GM19372 (cell line): ENCODE measurements at regions not wholly inside any gene's neighbourhood (a gene's known extent, or its start where the extent isn't known, plus 50 kb on each side); places are given as distances from the start of the nearest gene placed in this dataset.

Experiments
- ATAC-seq: cut with Tn5 transposase; IDR thresholded peaks from one replicate; pipeline ENCODE4 v1.9.1; 2021; ENCODE audit warnings: mild to moderate bottlenecking, low read depth, moderate library complexity; ENCODE audit not compliant: unreplicated experiment

- ATAC-seq, result no peak
These were observed 72.1 kb upstream of the BRINP1 start for GRCh38 chr9:119441338-119441737.

DNA sequence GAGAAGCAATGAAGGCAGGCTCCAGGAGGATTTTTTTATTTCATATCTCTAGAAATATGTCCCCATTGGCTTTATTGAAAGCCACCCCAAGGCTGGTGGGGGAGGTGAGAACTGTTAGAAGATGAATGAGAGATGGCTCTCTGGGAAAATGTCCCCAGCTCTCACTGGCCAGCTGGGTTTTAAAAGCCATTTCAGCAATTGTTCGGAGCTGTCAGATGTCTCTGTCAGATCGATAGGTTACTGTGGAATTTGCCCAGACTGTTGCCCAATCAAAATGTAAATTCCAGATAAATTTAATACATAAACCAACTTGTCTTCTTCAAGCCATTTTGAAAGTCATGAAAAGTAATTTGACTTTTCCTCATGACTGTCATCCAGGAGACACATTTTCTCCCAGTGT, 67.0 kb upstream of the BRINP1 start:
- ATAC-seq, result no peak

GRCh38 chr9:119435076-119435475, 65.8 kb upstream of the BRINP1 start:
- no peak for ATAC-seq

- no peak for ATAC-seq
These were observed 63.2 kb upstream of the BRINP1 start for GRCh38 chr9:119432428-119432827.

DNA sequence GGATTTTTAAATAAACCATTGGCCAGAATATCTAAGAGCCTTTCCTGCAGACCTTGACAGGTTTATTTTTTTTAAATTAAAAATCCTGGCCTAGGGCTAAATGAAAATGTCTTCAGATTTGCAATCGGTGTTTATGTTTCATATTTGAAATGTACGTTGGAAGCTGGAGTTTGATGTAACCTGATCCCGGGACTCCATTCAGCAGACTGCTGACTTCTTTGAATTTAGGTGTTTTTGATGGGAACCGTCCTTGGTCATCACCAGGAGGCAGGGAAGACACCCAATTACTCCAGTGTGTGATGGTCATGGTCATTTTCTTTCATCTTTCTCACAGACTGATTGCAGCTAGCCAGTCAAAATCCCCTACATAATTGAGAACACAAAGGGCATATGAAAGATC, 60.1 kb upstream of the BRINP1 start:
- ATAC-seq, result no peak

DNA sequence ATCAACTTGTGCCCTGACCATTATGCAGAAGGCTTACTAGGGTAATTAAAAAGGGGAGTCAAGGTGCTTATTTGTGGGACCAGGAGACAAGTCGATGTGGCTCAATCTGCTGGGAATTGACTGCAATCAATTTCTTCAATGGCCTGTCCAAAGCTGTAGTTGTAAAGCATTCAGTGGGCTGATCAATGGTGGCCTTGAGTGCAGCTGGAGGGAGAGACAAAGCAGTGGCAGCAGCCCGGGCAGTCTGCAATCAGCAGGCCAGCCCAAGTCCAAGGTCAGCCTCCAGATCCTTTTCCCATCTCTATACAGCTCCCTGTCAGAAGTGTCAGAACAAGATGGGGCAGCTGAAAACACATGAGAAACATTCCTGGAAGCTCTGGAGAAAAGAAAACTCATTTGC, 51.0 kb upstream of the BRINP1 start:
- no peak for ATAC-seq
